GM13976 (cell line): ENCODE measurements at regions not wholly inside any gene's neighbourhood (a gene's known extent, or its start where the extent isn't known, plus 50 kb on each side); places are given as distances from the start of the nearest gene placed in this dataset.

Source experiments
- DNase-seq: peaks from one replicate; pipeline ENCODE4 v3.0.0; 2012; ENCODE audit warnings: low spot score
- in situ Hi-C: fragments of 300-500 bp; cut with MboI; formaldehyde crosslinking; loops from one replicate; pipeline ENCODE4 v1.12.0; 2022; ENCODE audit warnings: low sequenced_read_pairs, mixed read lengths, inconsistent platforms; ENCODE audit not compliant: unreplicated experiment
- TF ChIP-seq, protein P1 (sequence below): IDR thresholded peaks from 2 replicates; pipeline ENCODE4 v1.5.1; 2012; ENCODE audit warnings: borderline replicate concordance, mild to moderate bottlenecking; ENCODE audit not compliant: insufficient read depth; ENCODE audit errors: extremely low read depth, missing control alignments, control extremely low read depth

DNA sequence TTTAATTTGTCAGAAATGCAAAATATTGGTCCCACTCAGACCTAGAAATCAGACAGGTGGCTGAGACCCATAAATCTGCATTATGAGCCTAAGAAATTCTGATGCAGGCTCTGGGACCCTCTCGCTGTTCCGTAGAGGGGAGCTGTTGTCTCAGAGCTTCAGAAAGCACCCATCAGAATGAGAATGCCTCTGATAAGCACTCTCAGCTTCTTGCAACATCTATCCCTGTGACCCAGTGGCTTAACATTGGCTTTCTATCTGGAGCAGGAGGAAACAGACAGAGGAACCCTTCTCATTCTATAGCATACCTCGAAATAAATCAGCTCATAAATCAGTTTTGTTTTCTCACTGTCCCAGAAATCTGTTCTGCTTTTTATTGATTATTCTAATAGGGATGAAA lies 184.6 kb upstream of the SP4 start:
- TF ChIP-seq, protein P1, sequence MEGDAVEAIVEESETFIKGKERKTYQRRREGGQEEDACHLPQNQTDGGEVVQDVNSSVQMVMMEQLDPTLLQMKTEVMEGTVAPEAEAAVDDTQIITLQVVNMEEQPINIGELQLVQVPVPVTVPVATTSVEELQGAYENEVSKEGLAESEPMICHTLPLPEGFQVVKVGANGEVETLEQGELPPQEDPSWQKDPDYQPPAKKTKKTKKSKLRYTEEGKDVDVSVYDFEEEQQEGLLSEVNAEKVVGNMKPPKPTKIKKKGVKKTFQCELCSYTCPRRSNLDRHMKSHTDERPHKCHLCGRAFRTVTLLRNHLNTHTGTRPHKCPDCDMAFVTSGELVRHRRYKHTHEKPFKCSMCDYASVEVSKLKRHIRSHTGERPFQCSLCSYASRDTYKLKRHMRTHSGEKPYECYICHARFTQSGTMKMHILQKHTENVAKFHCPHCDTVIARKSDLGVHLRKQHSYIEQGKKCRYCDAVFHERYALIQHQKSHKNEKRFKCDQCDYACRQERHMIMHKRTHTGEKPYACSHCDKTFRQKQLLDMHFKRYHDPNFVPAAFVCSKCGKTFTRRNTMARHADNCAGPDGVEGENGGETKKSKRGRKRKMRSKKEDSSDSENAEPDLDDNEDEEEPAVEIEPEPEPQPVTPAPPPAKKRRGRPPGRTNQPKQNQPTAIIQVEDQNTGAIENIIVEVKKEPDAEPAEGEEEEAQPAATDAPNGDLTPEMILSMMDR = no peak
- DNase-seq = no peak
- in situ Hi-C loops = loop anchor here (10.0 kb wide), 1 partner anchor 468 kb away; no protein-coding TSS in a partner anchor

- DNase-seq = no peak
- in situ Hi-C loops = loop anchor here (25.0 kb wide), 3 partner anchors 261 to 761 kb away; no protein-coding TSS in a partner anchor
- TF ChIP-seq, protein P1 = no peak
Observed at GRCh38 chr7:21251151-21251800, 176.6 kb upstream of the SP4 start.

DNA sequence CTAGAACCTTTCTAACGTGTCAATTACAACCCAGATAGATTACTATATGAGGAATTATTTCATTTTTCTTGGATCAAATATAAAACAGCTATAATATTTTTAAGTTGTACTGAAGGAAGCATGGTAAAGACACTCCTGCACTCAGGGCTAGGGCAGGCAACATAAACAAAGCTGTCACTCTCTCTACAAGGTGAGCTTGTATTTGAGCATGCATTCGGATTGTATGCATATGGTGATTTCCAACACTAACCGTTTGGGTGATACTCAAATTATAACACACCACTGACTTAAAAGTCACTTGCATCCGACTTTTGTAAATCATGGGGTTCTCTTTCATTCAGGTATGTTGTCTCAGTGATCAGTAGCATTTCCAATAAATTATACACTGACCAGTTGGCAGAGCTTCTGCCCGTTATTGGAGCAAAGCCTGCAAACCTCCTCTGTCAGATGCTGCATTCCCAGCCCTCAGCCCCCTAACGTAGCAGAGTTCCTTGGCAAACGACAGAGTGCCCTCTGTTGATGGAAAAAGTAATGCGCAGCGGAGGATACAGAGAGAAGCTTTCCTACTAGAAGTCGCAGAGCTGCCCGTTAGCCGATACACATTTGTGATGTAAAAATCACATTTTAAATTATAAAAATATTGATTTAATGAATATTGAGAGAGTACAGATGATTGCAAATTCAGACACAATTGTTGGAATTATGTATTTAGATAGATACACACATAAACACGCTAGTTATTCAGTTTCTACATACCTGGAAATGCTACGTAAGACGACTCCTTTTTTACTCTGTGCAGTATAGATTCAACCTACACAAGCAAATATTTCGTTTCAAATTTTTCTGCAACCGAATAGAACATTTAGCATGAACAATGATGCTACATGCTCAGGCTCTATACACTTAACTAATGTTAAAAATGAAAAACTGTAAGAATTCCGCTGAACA lies 173.9 kb upstream of the SP4 start:
- peak; percentile 41 for DNase-seq
- TF ChIP-seq, protein P1 = peak; percentile 61
- in situ Hi-C loops = loop anchor here (25.0 kb wide), 3 partner anchors 258 to 758 kb away; no protein-coding TSS in a partner anchor

DNA sequence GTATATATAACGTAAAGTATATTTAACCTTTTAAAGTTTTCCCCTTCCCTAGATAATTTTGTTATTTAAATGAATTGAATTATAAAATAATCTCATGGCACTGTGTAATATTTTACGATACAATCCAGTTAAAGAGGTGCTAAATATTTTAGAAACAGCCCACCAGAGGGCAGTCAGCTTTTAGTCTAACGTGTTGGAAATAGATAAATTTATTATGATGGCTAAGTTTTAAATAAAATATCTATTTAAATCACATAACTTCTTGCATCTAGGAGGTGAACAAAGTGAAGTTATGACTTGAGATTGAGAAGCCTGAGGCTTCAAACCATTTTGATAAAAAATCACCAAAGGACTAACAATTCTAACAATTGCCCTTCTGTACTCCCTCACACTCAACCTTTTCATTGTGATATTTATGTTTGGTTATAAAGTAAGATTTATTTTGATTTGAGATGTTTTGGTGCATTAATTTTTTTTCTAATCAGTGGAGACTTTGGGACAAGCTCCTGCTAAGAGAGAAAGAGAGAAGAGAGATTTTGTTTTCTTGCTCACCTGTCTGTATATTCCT lies 171.5 kb upstream of the SP4 start:
- in situ Hi-C loops = loop anchor here (25.0 kb wide), 3 partner anchors 256 to 756 kb away; no protein-coding TSS in a partner anchor
- peak; percentile 22 for DNase-seq
- TF ChIP-seq, protein P1 = peak; percentile 47

- TF ChIP-seq, protein P1 = no peak
- in situ Hi-C loops = loop anchor here (25.0 kb wide), 3 partner anchors 251 to 751 kb away; no protein-coding TSS in a partner anchor
- no peak for DNase-seq
Observed at GRCh38 chr7:21260939-21261338, 166.9 kb upstream of the SP4 start.

DNA sequence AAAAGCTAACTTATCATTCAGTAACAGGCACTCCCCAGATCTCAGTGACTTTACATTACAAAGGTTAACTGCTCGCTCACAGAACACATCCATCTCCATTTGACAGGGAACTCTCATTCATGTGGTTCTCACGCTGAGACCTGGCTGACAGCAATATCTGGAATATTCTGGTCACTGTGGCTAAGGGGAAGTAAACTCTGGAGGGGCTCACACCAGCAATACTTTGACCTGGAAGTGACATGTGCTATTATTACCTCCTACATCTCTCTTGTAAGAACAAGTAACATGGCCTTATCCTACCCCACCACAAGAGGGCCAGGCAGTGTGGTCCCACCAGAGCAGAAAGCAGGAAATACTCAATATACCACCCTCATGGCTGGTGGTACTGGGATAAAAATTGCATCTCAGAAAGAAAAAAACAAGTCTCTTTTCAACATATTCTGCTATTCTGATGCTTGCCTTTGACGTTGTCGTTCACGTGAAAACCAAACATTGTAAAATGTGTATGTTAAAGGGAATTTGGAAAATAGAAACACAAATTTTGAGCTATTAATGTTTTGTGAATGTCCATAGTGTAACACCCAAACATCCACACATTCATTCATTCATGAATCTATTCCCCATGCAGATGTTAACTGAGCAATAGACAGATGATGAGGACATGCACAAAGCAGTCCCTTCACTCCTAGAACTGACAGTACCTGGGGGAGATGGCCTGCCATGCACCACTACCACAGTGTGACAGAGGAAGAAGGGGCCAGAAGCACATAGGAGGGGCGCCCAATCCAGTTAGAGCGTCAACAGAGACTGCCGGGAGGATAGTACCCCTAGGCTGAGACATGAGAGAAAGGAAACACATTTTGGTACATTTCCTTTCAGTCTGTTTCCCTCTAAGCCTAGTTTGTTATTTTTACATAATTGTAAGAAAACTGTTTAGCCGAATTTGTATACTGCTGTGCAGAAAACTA lies 166.0 kb upstream of the SP4 start:
- peak; percentile 31 for DNase-seq
- in situ Hi-C loops = loop anchor here (25.0 kb wide), 3 partner anchors 250 to 750 kb away; no protein-coding TSS in a partner anchor
- TF ChIP-seq, protein P1 = peak; percentile 41
